ENCODE measurements at regions not wholly inside any gene's neighbourhood (a gene's known extent, or its start where the extent isn't known, plus 50 kb on each side); places are given as distances from the start of the nearest gene placed in this dataset.
"Not testable (repeated sequence)": the region's sequence is repeated elsewhere in the genome, so short reads cannot be mapped to it uniquely, and the experiment has no call there.

- DNase-seq: no peak
Observed at GRCh38 chr13:86870444-86870843, 800.7 kb upstream of the SLITRK5 start.

GRCh38 chr13:86877441-86877840 lies 793.7 kb upstream of the SLITRK5 start:
- DNase-seq: no peak

GRCh38 chr13:86878781-86879180 lies 792.4 kb upstream of the SLITRK5 start:
- DNase-seq: no peak

- DNase-seq: no peak
Observed at GRCh38 chr13:86881390-86881789, 789.8 kb upstream of the SLITRK5 start.

- DNase-seq: no peak
Observed at GRCh38 chr13:86882107-86882506, 789.1 kb upstream of the SLITRK5 start.

GRCh38 chr13:86882835-86883234 lies 788.3 kb upstream of the SLITRK5 start:
- no peak for DNase-seq

GRCh38 chr13:86892330-86892729 lies 778.8 kb upstream of the SLITRK5 start:
- DNase-seq: no peak

GRCh38 chr13:86900906-86901305 lies 770.3 kb upstream of the SLITRK5 start:
- no peak for DNase-seq

GRCh38 chr13:86906127-86906874 lies 764.9 kb upstream of the SLITRK5 start:
- no peak for DNase-seq

- no peak for DNase-seq
Observed at GRCh38 chr13:86907156-86907555, 764.0 kb upstream of the SLITRK5 start.

GRCh38 chr13:86909318-86909717 lies 761.9 kb upstream of the SLITRK5 start:
- DNase-seq: no peak

GRCh38 chr13:86914757-86915156 lies 756.4 kb upstream of the SLITRK5 start:
- no peak for DNase-seq

- DNase-seq: not testable (repeated sequence)
Observed at GRCh38 chr13:86917438-86917837, 753.7 kb upstream of the SLITRK5 start.

- no peak for DNase-seq
Observed at GRCh38 chr13:86918682-86919081, 752.5 kb upstream of the SLITRK5 start.

- no peak for DNase-seq
Observed at GRCh38 chr13:86920961-86921360, 750.2 kb upstream of the SLITRK5 start.

GRCh38 chr13:86922936-86923335 lies 748.2 kb upstream of the SLITRK5 start:
- DNase-seq: no peak

GRCh38 chr13:86926916-86927315 lies 744.3 kb upstream of the SLITRK5 start:
- DNase-seq: not testable (repeated sequence)

GRCh38 chr13:86932776-86933334 lies 738.3 kb upstream of the SLITRK5 start:
- DNase-seq: no peak

- no peak for DNase-seq
Observed at GRCh38 chr13:86933676-86934075, 737.5 kb upstream of the SLITRK5 start.

- no peak for DNase-seq
Observed at GRCh38 chr13:86937316-86937715, 733.9 kb upstream of the SLITRK5 start.

GRCh38 chr13:86945584-86945983 lies 725.6 kb upstream of the SLITRK5 start:
- no peak for DNase-seq

- no peak for DNase-seq
Observed at GRCh38 chr13:86946734-86947133, 724.4 kb upstream of the SLITRK5 start.

- no peak for DNase-seq
Observed at GRCh38 chr13:86954341-86954740, 716.8 kb upstream of the SLITRK5 start.

GRCh38 chr13:86960876-86961275 lies 710.3 kb upstream of the SLITRK5 start:
- no peak for DNase-seq
